ENCODE measurements at regions not wholly inside any gene's neighbourhood (a gene's known extent, or its start where the extent isn't known, plus 50 kb on each side); places are given as distances from the start of the nearest gene placed in this dataset.
A peak's percentile ranks its signal among the peaks of the same experiment; 100 is the strongest.
"Not testable (repeated sequence)": the region's sequence is repeated elsewhere in the genome, so short reads cannot be mapped to it uniquely, and the experiment has no call there.

- no peak for FAIRE-seq
These were observed 164.0 kb downstream of the RGS9 start for GRCh38 chr17:65301184-65301583.

- no peak for FAIRE-seq
These were observed 160.7 kb downstream of the RGS9 start for GRCh38 chr17:65297916-65298315.

- FAIRE-seq, result no peak
These were observed 160.2 kb downstream of the RGS9 start for GRCh38 chr17:65297384-65297783.

- peak; percentile 75 for FAIRE-seq
These were observed 157.1 kb downstream of the RGS9 start for GRCh38 chr17:65294181-65294719.

GRCh38 chr17:65293584-65294180 is 156.5 kb downstream of the RGS9 start:
- no peak for FAIRE-seq

- FAIRE-seq, result no peak
These were observed 155.3 kb downstream of the RGS9 start for GRCh38 chr17:65292430-65292829.

GRCh38 chr17:65291301-65291700 is 154.1 kb downstream of the RGS9 start:
- FAIRE-seq, result not testable (repeated sequence)

- FAIRE-seq, result no peak
These were observed 153.4 kb downstream of the RGS9 start for GRCh38 chr17:65290616-65291015.

GRCh38 chr17:65290056-65290455 is 152.9 kb downstream of the RGS9 start:
- no peak for FAIRE-seq

- FAIRE-seq, result no peak
These were observed 149.9 kb downstream of the RGS9 start for GRCh38 chr17:65287040-65287439.

- no peak for FAIRE-seq
These were observed 146.5 kb downstream of the RGS9 start for GRCh38 chr17:65283704-65284103.

- no peak for FAIRE-seq
These were observed 142.3 kb downstream of the RGS9 start for GRCh38 chr17:65279456-65279855.

GRCh38 chr17:65278820-65279184 is 141.6 kb downstream of the RGS9 start:
- no peak for FAIRE-seq

GRCh38 chr17:65278050-65278819 is 141.1 kb downstream of the RGS9 start:
- no peak for FAIRE-seq

GRCh38 chr17:65277576-65277975 is 140.4 kb downstream of the RGS9 start:
- no peak for FAIRE-seq

Measured in A204.1 (cell line).